ENCODE measurements at regions not wholly inside any gene's neighbourhood (a gene's known extent, or its start where the extent isn't known, plus 50 kb on each side); places are given as distances from the start of the nearest gene placed in this dataset.

- CTCF ChIA-PET: interaction anchor here (0.6 kb wide), 1 partner anchor 289 kb away, joined by 8 read pairs; no protein-coding TSS in a partner anchor
Observed at GRCh38 chr13:62185631-62186255, 770.1 kb upstream of the PCDH20 start.

DNA sequence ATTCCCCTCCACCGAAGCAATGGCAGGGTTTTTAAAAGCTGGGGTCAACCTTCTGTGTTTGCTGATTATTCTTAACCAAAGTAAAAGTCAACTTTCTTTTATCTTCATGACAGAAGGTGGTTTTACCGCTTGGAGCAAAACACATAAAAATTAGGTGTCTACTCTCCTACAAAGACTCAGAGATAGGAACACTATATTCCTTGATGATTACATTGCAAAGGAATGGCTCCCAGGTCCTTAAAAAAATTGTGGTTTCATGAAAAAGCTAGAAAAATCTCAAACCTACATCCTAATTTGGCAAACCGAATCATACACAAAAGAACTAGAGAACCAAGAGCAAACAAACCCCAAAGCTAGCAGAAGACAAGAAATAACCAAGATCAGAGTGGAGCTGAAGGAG is 760.4 kb upstream of the PCDH20 start:
- CTCF ChIA-PET: no interaction called here
- H3K27ac ChIP-seq: no peak overlapping the region
- TF ChIP-seq, protein P1, sequence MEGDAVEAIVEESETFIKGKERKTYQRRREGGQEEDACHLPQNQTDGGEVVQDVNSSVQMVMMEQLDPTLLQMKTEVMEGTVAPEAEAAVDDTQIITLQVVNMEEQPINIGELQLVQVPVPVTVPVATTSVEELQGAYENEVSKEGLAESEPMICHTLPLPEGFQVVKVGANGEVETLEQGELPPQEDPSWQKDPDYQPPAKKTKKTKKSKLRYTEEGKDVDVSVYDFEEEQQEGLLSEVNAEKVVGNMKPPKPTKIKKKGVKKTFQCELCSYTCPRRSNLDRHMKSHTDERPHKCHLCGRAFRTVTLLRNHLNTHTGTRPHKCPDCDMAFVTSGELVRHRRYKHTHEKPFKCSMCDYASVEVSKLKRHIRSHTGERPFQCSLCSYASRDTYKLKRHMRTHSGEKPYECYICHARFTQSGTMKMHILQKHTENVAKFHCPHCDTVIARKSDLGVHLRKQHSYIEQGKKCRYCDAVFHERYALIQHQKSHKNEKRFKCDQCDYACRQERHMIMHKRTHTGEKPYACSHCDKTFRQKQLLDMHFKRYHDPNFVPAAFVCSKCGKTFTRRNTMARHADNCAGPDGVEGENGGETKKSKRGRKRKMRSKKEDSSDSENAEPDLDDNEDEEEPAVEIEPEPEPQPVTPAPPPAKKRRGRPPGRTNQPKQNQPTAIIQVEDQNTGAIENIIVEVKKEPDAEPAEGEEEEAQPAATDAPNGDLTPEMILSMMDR (conservative IDR thresholded peaks at IDR 0.05; ENCODE audit: low read depth): no peak
- no peak for DNase-seq (ENCODE audit: low spot score)
- POLR2A ChIA-PET (ENCODE audit: low non-redundant PET): no interaction called here

More at GRCh38 chr13:62185631-62186255, 770.1 kb upstream of the PCDH20 start:
- DNase-seq (ENCODE audit: low spot score): no peak
- TF ChIP-seq, protein P1 (conservative IDR thresholded peaks at IDR 0.05; ENCODE audit: low read depth): no peak
- no peak overlapping the region for H3K27ac ChIP-seq
- POLR2A ChIA-PET (ENCODE audit: low non-redundant PET): no interaction called here

DNA sequence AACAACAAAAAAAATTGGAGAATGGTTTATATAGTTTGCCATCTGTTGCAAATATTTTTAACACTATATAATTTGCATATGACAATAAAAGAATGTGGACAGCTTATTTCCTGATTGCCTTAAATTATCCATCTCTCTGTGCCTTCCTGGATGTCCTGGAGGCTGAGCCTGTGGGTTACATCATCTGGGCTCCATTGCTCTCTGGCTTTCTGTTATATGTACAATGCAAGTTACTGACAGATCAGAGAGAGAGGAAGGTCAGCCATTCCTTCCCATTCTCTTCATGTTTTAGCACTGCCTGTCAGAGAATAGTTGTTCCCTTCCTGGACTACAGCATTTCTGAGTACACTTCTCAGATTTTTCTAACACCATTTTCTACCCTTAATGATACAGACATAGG is 758.3 kb upstream of the PCDH20 start:
- H3K27ac ChIP-seq: no peak overlapping the region
- CTCF ChIA-PET: interaction anchor here (0.5 to 0.6 kb wide), 2 partner anchors 32 to 103 kb away, joined by 4 to 7 read pairs; no protein-coding TSS in a partner anchor

DNA sequence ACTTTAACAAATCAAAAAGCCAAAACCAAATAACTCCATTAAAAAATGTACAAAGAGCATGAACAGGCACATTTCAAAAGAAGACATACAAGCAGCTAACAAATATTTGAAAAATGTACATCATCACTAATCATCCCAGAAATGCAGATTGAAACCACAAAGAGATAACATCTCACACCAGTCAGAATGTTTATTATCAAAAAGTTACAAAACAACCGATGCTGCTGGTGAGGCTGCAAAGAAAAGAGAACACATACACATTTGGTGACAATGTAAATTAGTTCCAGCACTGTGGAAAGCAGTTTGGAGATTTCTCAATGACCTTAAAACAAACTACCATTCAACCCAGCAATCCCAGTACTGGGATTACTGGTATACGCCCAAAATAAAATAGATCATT is 756.0 kb upstream of the PCDH20 start:
- POLR2A ChIA-PET (ENCODE audit: low non-redundant PET): no interaction called here
- CTCF ChIA-PET: no interaction called here
- TF ChIP-seq, protein P1 (conservative IDR thresholded peaks at IDR 0.05; ENCODE audit: low read depth): no peak
- H3K27ac ChIP-seq: no peak overlapping the region
- no peak for DNase-seq (ENCODE audit: low spot score)

More for the DNA sequence above, 758.3 kb upstream of the PCDH20 start:
- TF ChIP-seq, protein P1 (conservative IDR thresholded peaks at IDR 0.05; ENCODE audit: low read depth): no peak
- DNase-seq (ENCODE audit: low spot score): no peak
- POLR2A ChIA-PET (ENCODE audit: low non-redundant PET): no interaction called here

GRCh38 chr13:62168891-62169290 is 753.2 kb upstream of the PCDH20 start:
- DNase-seq (ENCODE audit: low spot score): no peak
- TF ChIP-seq, protein P1 (conservative IDR thresholded peaks at IDR 0.05; ENCODE audit: low read depth): no peak
- CTCF ChIA-PET: no interaction called here
- POLR2A ChIA-PET (ENCODE audit: low non-redundant PET): no interaction called here
- no peak overlapping the region for H3K27ac ChIP-seq

DNA sequence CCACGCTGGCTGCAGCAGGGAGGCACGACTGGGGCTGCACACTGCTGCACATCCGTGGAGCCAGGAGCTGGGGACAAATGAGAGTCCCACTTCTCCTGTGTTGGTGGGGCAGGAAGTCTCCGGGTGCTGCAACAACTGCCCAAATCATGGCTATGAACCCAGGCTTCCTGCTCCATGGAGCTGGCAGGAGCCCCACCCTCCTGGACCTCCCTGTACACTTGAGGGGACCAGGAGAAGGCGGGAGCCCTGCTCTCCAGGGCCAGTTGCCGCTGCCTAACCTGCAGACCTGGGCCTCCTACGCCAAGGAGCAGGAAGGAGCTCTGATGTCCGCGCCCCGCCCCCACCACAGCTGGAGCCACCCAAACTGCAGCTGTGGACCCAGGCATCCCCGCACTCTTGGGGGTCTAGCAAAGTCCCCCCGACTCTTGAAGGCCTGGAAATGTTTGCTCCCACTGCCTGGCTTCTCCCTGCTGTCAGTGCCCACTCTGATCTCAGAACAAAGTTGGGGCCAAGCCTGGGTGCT is 752.1 kb upstream of the PCDH20 start:
- POLR2A ChIA-PET (ENCODE audit: low non-redundant PET): no interaction called here
- H3K27ac ChIP-seq: no peak overlapping the region
- TF ChIP-seq, protein P1 (conservative IDR thresholded peaks at IDR 0.05; ENCODE audit: low read depth): no peak
- no peak for DNase-seq (ENCODE audit: low spot score)
- CTCF ChIA-PET: no interaction called here
